Activated CD8-positive, alpha-beta memory T cell treated with anti-CD3 and anti-CD28 coated beads, Interleukin-2, amount 50 U/mL, for 24 hours (primary cell): ENCODE measurements at regions not wholly inside any gene's neighbourhood (a gene's known extent, or its start where the extent isn't known, plus 50 kb on each side); places are given as distances from the start of the nearest gene placed in this dataset.

ENCODE experiments used
- DNase-seq: peaks from one replicate; pipeline ENCODE4 v3.0.0-alpha.2; 2020; ENCODE audit errors: extremely low read depth

GRCh38 chr4:177047070-177047850, 254.5 kb upstream of the VEGFC start:
- DNase-seq = no peak

DNA sequence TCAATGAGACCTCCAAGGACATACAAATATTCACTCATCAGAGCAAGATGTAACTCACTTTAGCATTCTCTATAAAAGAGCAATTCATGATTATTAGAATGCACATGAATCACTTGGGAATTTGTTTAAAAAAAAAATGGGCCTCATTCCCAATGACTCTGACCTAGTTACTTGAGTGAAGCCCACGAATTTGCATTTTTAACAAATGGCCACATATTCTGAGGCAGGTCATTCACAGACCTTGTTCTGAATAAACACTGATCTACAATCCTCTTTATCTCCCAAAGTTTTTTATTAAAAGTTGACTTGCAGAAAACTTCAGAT, 255.1 kb upstream of the VEGFC start:
- no peak for DNase-seq

GRCh38 chr4:177051473-177052060, 258.1 kb upstream of the NEIL3 start:
- DNase-seq = no peak

GRCh38 chr4:177052211-177052934, 257.3 kb upstream of the NEIL3 start:
- no peak for DNase-seq

GRCh38 chr4:177057186-177057585, 252.5 kb upstream of the NEIL3 start:
- no peak for DNase-seq

- no peak for DNase-seq
Measured at GRCh38 chr4:177064116-177064515, 245.6 kb upstream of the NEIL3 start.

GRCh38 chr4:177064729-177065394, 244.8 kb upstream of the NEIL3 start:
- no peak for DNase-seq

- DNase-seq = no peak
Measured at GRCh38 chr4:177066746-177067145, 242.9 kb upstream of the NEIL3 start.

GRCh38 chr4:177070533-177071058, 239.1 kb upstream of the NEIL3 start:
- DNase-seq = no peak

DNA sequence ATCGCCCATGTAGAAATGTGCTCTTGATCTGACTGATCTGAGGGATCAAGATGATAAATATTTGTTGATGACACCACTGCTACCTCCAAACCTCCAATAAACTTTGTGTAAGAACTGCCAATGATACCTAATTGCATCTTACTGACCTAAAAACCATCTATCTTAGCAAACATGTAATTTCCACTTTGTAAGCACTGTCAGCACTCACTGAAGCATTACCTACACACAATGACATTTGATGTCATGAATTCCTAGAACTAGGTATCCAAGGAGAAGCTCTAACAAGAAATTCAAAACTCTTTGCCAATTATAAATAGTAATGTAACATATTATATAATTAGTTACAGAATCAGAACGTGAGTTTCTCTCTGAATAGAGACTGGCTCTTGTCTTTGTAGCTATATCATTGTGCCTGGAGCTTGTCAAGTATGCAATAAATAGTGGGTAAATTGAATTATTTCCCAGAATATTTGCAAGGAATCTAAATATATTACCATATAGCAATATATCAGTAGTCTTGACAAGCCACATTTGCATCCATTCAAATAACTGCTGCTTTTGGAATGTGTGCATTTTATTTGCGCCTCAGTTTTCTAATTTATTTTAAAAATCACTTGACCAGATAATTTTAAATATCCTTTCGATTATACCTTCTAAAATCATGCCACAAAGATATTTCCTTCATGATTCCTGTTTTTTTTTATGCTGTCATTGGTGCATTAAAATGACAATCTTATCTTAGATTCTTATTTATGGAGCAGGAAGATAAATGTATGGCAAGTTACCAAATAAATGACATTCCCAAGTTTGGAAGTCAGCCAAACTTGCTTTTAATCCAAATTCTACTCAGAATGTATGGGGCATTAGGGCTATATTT, 232.3 kb upstream of the NEIL3 start:
- DNase-seq = no peak

GRCh38 chr4:177079327-177079726, 230.3 kb upstream of the NEIL3 start:
- no peak for DNase-seq

GRCh38 chr4:177080388-177080787, 229.3 kb upstream of the NEIL3 start:
- DNase-seq = no peak

DNA sequence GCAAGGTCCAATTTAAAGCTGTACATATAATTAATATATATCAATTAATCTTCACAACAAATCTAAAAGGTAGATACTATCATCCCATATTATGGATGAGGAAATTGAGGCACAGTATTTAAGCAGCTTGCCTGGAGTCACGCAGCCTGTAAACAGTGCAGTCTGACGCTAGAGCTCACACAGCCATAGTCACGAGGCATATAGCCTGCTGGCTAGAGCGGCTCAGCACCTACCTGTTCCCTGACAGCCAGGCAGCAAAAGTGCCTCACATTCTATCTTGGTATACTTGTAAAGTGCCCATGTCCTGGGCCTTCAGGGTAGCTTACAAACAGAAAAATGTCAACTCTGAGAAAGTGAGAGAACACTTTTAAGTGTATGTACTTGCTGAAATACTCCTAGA, 222.6 kb upstream of the NEIL3 start:
- DNase-seq = no peak

GRCh38 chr4:177087499-177087898, 222.2 kb upstream of the NEIL3 start:
- no peak for DNase-seq

DNA sequence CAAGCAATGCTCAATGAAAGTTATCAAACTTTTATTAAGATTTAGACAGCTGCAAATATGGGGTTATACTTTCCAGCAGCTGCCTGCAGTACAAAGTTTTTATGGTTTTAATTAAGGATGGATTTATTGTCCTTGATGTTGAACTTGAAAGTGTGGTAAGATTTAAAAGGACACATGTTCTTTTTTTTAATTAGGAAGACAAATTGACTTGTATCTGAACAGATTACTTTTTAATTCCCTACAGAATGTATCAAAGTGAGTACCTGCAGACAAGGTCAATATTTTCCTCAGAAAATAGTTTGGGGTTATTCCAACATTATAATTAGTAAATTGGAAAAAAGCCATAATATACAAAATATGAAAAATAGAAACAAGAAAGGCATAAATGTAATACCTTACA, 218.2 kb upstream of the NEIL3 start:
- DNase-seq = no peak

DNA sequence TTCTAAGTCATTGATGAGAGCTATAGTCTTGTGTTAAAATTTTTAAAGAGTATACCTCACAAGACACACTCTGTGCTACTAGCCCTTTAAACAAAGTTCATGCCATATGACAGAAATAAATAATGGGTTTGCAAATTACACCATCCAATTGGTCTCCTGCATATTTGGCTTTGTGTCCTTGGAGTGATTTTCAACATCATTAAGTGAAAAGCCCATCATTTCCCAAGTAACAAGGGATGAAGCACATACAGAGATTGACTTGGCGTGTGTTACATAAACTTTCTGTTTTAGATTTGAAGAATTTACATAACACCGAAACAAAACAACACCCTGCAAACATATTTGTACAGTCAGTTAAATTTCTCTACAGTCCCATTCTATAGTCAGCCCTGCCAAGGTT, 216.9 kb upstream of the NEIL3 start:
- no peak for DNase-seq

DNA sequence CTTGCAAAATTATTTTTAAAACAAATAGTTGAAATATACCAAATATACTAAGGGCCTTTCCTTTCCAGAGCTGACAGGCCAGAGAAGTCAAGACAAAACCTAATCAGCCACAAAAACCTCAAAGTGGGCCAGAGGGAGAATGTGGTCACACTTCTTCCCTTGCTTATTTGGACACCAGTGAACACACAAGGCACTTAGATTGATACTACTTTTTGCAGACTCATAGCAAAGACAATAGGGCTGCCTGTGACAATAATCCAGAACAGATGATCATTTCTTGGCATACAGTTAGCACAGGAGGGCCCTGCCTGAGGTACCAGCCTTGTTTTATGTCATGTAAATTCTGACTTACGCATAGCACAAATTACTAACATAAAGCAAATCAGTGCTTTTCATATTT, 215.7 kb upstream of the NEIL3 start:
- DNase-seq = no peak

DNA sequence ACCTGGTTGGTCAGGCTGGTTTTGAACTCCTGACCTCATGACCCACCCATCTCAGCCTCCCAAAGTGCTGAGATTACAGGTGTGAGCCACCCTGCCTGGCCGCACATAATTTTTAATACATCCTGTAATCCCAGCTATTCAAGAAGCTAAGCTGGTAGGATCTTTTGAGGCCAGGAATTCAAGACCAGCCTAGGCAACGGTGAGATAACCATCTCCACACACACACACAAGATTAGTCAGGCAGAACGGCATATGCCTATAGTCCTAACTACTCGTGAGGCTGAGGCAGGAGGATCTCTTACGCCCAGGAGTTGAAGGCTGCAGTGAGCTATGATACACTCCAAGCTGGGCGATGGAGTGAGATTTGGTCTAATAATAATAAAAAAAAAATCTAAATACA, 212.4 kb upstream of the NEIL3 start:
- DNase-seq = no peak

DNA sequence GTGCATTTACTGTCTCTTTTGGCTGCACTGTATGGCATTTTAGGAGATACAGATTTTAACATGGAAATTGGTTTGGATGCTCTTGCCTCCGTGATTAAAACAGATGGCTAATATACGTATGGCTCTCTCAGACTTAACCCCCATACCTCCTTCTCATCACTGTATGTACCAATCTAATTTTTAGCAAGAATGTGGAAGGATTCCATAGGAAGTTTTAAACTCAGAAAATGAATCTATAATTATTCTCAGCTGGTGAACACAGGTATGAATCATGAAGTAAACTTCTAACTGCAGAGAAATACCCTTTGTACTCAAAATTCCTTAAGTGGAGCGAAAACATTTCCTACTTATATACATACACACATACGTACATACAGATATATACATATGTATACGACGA, 210.5 kb upstream of the NEIL3 start:
- DNase-seq = no peak

GRCh38 chr4:177100307-177100706, 209.4 kb upstream of the NEIL3 start:
- no peak for DNase-seq

DNA sequence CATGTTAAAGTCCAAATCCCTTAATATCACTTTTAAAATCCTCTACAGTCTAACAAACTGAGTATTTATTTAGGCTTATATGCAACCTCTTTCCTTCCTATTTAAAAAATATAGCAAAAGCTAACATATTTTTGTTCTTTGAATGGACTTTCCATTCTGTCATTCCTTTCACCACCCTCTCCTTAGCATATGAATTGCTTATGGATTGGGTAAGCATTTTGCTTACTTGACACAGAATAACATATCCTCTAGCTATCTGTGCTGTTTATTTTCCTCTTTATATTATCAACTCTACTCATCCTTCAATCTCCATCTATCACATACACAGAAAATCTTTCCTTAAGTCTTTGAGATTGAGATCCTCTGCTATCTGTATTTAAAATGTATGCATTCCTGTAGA, 206.1 kb upstream of the NEIL3 start:
- no peak for DNase-seq
